IMR-90 (cell line): ENCODE measurements at regions not wholly inside any gene's neighbourhood (a gene's known extent, or its start where the extent isn't known, plus 50 kb on each side); places are given as distances from the start of the nearest gene placed in this dataset.

Experiments
- ATAC-seq: fragments of 200-7000 bp; cut with Tn5 transposase; 2 replicates; pipeline ENCODE4 v1.9.1; 2020; ENCODE audit warnings: low read depth, mild to moderate bottlenecking, moderate library complexity
- BruUV-seq: library from RNA; stranded (reverse); fragments of 400-500 nt; replicated peaks from 2 replicates; lab custom pipeline; 2021; lab: Mats Ljungman, UMichigan
- CTCF ChIA-PET: fragments of 300-600 bp; formaldehyde crosslinking; extraction: SDS; loops from one replicate; lab custom pipeline; 2021; ENCODE audit warnings: antibody characterized with exemption; lab: Yijun Ruan, JAX
- POLR2A ChIA-PET: fragments of 300-600 bp; sonication (Branson Sonifier 250); formaldehyde crosslinking; loops from one replicate; lab custom pipeline; 2022; ENCODE audit warnings: antibody characterized with exemption; ENCODE audit not compliant: unreplicated experiment; lab: Charles Lee
- DNase-seq: peaks from one replicate; pipeline ENCODE4 v3.0.0; 2013
- H2AFZ ChIP-seq: replicated peaks from 2 replicates; pipeline ENCODE3; 2013; ENCODE audit warnings: low read length, mild to moderate bottlenecking; ENCODE audit not compliant: poor library complexity
- H2AK5ac ChIP-seq: 2 replicates; pipeline ENCODE4 v1.6.1; 2013; ENCODE audit warnings: low read depth, low read length, inconsistent platforms
- H2AK9ac ChIP-seq: replicated peaks from 2 replicates; pipeline ENCODE3; 2013; ENCODE audit warnings: mild to moderate bottlenecking, low read depth, low read length, moderate library complexity; ENCODE audit not compliant: poor library complexity
- H2BK120ac ChIP-seq: 2 replicates; pipeline ENCODE4 v1.6.1; 2013; ENCODE audit warnings: low read depth, low read length, inconsistent platforms
- H2BK15ac ChIP-seq: 3 replicates; pipeline ENCODE4 v1.6.1; 2013; ENCODE audit warnings: low read depth, low read length, inconsistent platforms
- H2BK20ac ChIP-seq: 2 replicates; pipeline ENCODE4 v1.6.1; 2013; ENCODE audit warnings: low read depth, mild to moderate bottlenecking, inconsistent platforms, low read length, moderate library complexity
- H2BK5ac ChIP-seq: 2 replicates; pipeline ENCODE4 v1.6.1; 2013; ENCODE audit warnings: mild to moderate bottlenecking, low read depth, low read length, inconsistent platforms; ENCODE audit not compliant: poor library complexity, severe bottlenecking
- H3K14ac ChIP-seq: replicated peaks from 2 replicates; pipeline ENCODE4 v1.6.1; 2013; ENCODE audit warnings: low read depth, low read length, inconsistent platforms
- H3K18ac ChIP-seq: 2 replicates; pipeline ENCODE4 v1.6.1; 2013; ENCODE audit warnings: low read depth, low read length, control low read depth
- H3K23ac ChIP-seq: 2 replicates; pipeline ENCODE4 v1.6.1; 2013; ENCODE audit warnings: low read depth, low read length, inconsistent platforms
- H3K27ac ChIP-seq: 2 replicates; pipeline ENCODE4 v1.5.1; 2013; ENCODE audit warnings: mild to moderate bottlenecking, control low read depth, low read length; ENCODE audit not compliant: insufficient read depth
- H3K27me3 ChIP-seq: 2 replicates; pipeline ENCODE4 v1.6.1; 2013; ENCODE audit warnings: low read length; ENCODE audit not compliant: control insufficient read depth, insufficient read depth
- H3K36me3 ChIP-seq: 2 replicates; pipeline ENCODE4 v1.6.1; 2013; ENCODE audit warnings: low read length, mixed read lengths; ENCODE audit not compliant: control insufficient read depth, insufficient read depth
- H3K4ac ChIP-seq: 2 replicates; pipeline ENCODE4 v1.6.1; 2013; ENCODE audit warnings: low read depth, low read length, inconsistent platforms
- H3K4me1 ChIP-seq: 2 replicates; pipeline ENCODE4 v1.6.1; 2013; ENCODE audit warnings: low read length, mixed read lengths; ENCODE audit not compliant: control insufficient read depth, insufficient read depth
- H3K4me2 ChIP-seq: 2 replicates; pipeline ENCODE4 v1.6.1; 2013; ENCODE audit warnings: low read depth, mild to moderate bottlenecking, control low read depth, low read length, moderate library complexity
- H3K4me3 ChIP-seq: 2 replicates; pipeline ENCODE4 v1.5.1; 2013; ENCODE audit warnings: low read depth, mild to moderate bottlenecking, control low read depth, low read length, moderate library complexity; ENCODE audit not compliant: insufficient read depth
- H3K56ac ChIP-seq: 2 replicates; pipeline ENCODE4 v1.6.1; 2013; ENCODE audit warnings: low read length, inconsistent platforms; ENCODE audit not compliant: insufficient read depth; ENCODE audit errors: extremely low read depth
- H3K79me1 ChIP-seq, 2 experiments: 2 replicates each; pipeline ENCODE4 v1.6.1; 2013; ENCODE audit warnings: low read length in 2 of 2, inconsistent platforms in 1 of 2, low read depth in 1 of 2
- H3K9ac ChIP-seq: 2 replicates; pipeline ENCODE4 v1.6.1; 2013; ENCODE audit warnings: low read depth, low read length, control low read depth
- H3K9me1 ChIP-seq: 2 replicates; pipeline ENCODE4 v1.6.1; 2013; ENCODE audit warnings: low read length, inconsistent platforms; ENCODE audit not compliant: insufficient read depth
- H3K9me3 ChIP-seq: 2 replicates; pipeline ENCODE4 v1.6.1; 2013; ENCODE audit warnings: low read length; ENCODE audit not compliant: control insufficient read depth, insufficient read depth
- H4K20me1 ChIP-seq: 2 replicates; pipeline ENCODE4 v1.6.1; 2013; ENCODE audit warnings: low read length, inconsistent platforms; ENCODE audit not compliant: insufficient read depth
- H4K5ac ChIP-seq: 2 replicates; pipeline ENCODE4 v1.6.1; 2013; ENCODE audit warnings: mild to moderate bottlenecking, low read depth, low read length, control low read depth
- H4K8ac ChIP-seq, 2 experiments: 2 replicates each; pipeline ENCODE4 v1.6.1; 2013; ENCODE audit warnings: low read depth in 2 of 2, low read length in 2 of 2, control low read depth in 1 of 2, inconsistent platforms in 1 of 2
- H4K91ac ChIP-seq: 2 replicates; pipeline ENCODE4 v1.6.1; 2013; ENCODE audit warnings: low read depth, low read length, inconsistent platforms; ENCODE audit not compliant: insufficient read depth
- CEBPB ChIP-seq: IDR thresholded peaks from 2 replicates; pipeline ENCODE4 v1.6.1; 2012; ENCODE audit warnings: low read depth, low read length, improper control_type of control experiment
- ELK1 ChIP-seq: fragments of 150-350 bp; IDR thresholded peaks from 2 replicates; pipeline ENCODE4 v1.6.1; 2016; ENCODE audit warnings: low read depth, mild to moderate bottlenecking, low read length, moderate library complexity, borderline replicate concordance
- MXI1 ChIP-seq: IDR thresholded peaks from 2 replicates; pipeline ENCODE4 v1.6.1; 2012; ENCODE audit warnings: low read depth, mild to moderate bottlenecking, low read length, moderate library complexity, borderline replicate concordance
- NFE2L2 ChIP-seq: fragments of 150-350 bp; IDR thresholded peaks from 2 replicates; pipeline ENCODE4 v1.6.1; 2016; ENCODE audit warnings: low read depth, mild to moderate bottlenecking, low read length
- POLR2A ChIP-seq: IDR thresholded peaks from 2 replicates; pipeline ENCODE4 v1.6.1; 2012; ENCODE audit warnings: mild to moderate bottlenecking, low read depth, low read length
- RCOR1 ChIP-seq: IDR thresholded peaks from 2 replicates; pipeline ENCODE4 v1.6.1; 2012; ENCODE audit warnings: mild to moderate bottlenecking, low read length, improper control_type of control experiment; ENCODE audit not compliant: insufficient replicate concordance
- RFX5 ChIP-seq: IDR thresholded peaks from 2 replicates; pipeline ENCODE4 v1.8.0; 2012; ENCODE audit warnings: low read depth, mild to moderate bottlenecking, low read length, moderate library complexity
- SMC3 ChIP-seq: fragments of 150-350 bp; IDR thresholded peaks from 2 replicates; pipeline ENCODE4 v1.6.1; 2016; ENCODE audit warnings: low read depth, mild to moderate bottlenecking, antibody characterized with exemption, low read length, moderate library complexity
- WGBS, 2 experiments: methylation state at CpG; one replicate each; pipeline versions ENCODE4 v1.1.5 to v1.1.7; 2013; ENCODE audit warnings: missing lambda C conversion rate in 2 of 2; ENCODE audit not compliant: insufficient read length in 1 of 2; ENCODE audit errors: extremely low coverage in 2 of 2; 5-methylcytosine and 5-hydroxymethylcytosine counted together
- dilution Hi-C: fragments of 300-500 bp; cut with HindIII; formaldehyde crosslinking; loops from one replicate; pipeline ENCODE4 v1.14.3; 2018; ENCODE audit warnings: low sequenced_read_pairs; ENCODE audit not compliant: unreplicated experiment
- in situ Hi-C: fragments of 300-500 bp; cut with MboI; formaldehyde crosslinking; loops from 3 replicates; pipeline ENCODE4 v1.14.3; 2019; ENCODE audit warnings: low sequenced_read_pairs, inconsistent platforms, mixed read lengths
- intact Hi-C: fragments of 100-400 bp; cut with micrococcal nuclease; formaldehyde crosslinking; loops from 2 replicates; pipeline ENCODE4 v1.10.0; 2022
- TF ChIP-seq, protein P1 (sequence below): fragments of 150-350 bp; IDR thresholded peaks from 2 replicates; pipeline ENCODE4 v1.6.1; 2017; ENCODE audit warnings: mild to moderate bottlenecking, antibody characterized with exemption, low read length, low read depth
- TF ChIP-seq, protein P2 (sequence below): conservative IDR thresholded peaks from 2 replicates; pipeline ENCODE4 v1.5.1; 2012; ENCODE audit warnings: mild to moderate bottlenecking, low read depth, low read length, improper control_type of control experiment

- Histone ChIP-seq H2BK5ac (no peak overlapping the region), H3K14ac (no peak overlapping the region), H3K27me3 (no peaks in the 10 kb centered on the region), H3K36me3 (no peaks in the 10 kb centered on the region), H4K20me1 (no peaks in the 10 kb centered on the region), H3K9me3 (0 out of 2 replicates have a peak, but pooled peaks cover 3% of the 10 kb centered on the region), H3K23ac (no peak overlapping the region), H4K8ac (no peak overlapping the region), H2AK9ac (no peak overlapping the region), H4K91ac (no peak overlapping the region), H2BK15ac (no peak overlapping the region), H4K5ac (no peak overlapping the region), H3K9me1 (no peaks in the 10 kb centered on the region), H3K9ac (no peak overlapping the region), H3K4ac (no peak overlapping the region), H3K4me3 (no peak overlapping the region), H3K4me2 (no peak overlapping the region), H2BK20ac (no peak overlapping the region), H3K27ac (no peak overlapping the region), H2BK120ac (no peak overlapping the region), H3K79me1 (no peaks in the 10 kb centered on the region), H2AFZ (no peak overlapping the region), H3K18ac (no peak overlapping the region), H3K56ac (no peak overlapping the region), H3K4me1 (no peaks in the 10 kb centered on the region), H2AK5ac (no peak overlapping the region)
- intact Hi-C loops (no loop called here), dilution Hi-C loops (no loop called here), in situ Hi-C loops (no loop called here)
- no peak for ATAC-seq
- 55% methylated on average over 4 of the region's 8 CpGs; no CpG with 5 or more reads in 1 of the 2 experiments for WGBS, 2 experiments
- POLR2A ChIA-PET: no interaction called here
- DNase-seq: no peak
- CTCF ChIA-PET: no interaction called here
- BruUV-seq: no TSS peak
- no peak for TF ChIP-seq RFX5
- TF ChIP-seq ELK1: no peak
- TF ChIP-seq MXI1: no peak
- TF ChIP-seq, protein P1, sequence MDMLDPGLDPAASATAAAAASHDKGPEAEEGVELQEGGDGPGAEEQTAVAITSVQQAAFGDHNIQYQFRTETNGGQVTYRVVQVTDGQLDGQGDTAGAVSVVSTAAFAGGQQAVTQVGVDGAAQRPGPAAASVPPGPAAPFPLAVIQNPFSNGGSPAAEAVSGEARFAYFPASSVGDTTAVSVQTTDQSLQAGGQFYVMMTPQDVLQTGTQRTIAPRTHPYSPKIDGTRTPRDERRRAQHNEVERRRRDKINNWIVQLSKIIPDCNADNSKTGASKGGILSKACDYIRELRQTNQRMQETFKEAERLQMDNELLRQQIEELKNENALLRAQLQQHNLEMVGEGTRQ: no peak
- TF ChIP-seq RCOR1: no peak
- TF ChIP-seq, protein P2, sequence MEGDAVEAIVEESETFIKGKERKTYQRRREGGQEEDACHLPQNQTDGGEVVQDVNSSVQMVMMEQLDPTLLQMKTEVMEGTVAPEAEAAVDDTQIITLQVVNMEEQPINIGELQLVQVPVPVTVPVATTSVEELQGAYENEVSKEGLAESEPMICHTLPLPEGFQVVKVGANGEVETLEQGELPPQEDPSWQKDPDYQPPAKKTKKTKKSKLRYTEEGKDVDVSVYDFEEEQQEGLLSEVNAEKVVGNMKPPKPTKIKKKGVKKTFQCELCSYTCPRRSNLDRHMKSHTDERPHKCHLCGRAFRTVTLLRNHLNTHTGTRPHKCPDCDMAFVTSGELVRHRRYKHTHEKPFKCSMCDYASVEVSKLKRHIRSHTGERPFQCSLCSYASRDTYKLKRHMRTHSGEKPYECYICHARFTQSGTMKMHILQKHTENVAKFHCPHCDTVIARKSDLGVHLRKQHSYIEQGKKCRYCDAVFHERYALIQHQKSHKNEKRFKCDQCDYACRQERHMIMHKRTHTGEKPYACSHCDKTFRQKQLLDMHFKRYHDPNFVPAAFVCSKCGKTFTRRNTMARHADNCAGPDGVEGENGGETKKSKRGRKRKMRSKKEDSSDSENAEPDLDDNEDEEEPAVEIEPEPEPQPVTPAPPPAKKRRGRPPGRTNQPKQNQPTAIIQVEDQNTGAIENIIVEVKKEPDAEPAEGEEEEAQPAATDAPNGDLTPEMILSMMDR: no peak
- no peak for TF ChIP-seq NFE2L2
- no peak for TF ChIP-seq POLR2A
- TF ChIP-seq CEBPB: no peak
- no peak for TF ChIP-seq SMC3
These were observed 130.7 kb downstream of the TFAP2C start for GRCh38 chr20:56759741-56760278.
